H1 (cell line): ENCODE measurements at regions not wholly inside any gene's neighbourhood (a gene's known extent, or its start where the extent isn't known, plus 50 kb on each side); places are given as distances from the start of the nearest gene placed in this dataset.

Experiments used
- ASH2L ChIP-seq: fragments of 200-600, 300-600 bp; sonication (generic); IDR thresholded peaks from one replicate; pipeline ENCODE4 v1.7.1; 2017; ENCODE audit warnings: low read length
- BCL11A ChIP-seq, 2 experiments: IDR thresholded peaks; one replicate each; pipeline ENCODE4 v1.6.1; 2011; ENCODE audit warnings: low read depth in 2 of 2, low read length in 2 of 2, mild to moderate bottlenecking in 2 of 2
- CREB1 ChIP-seq: IDR thresholded peaks from 2 replicates; pipeline ENCODE4 v1.6.1; 2012; ENCODE audit warnings: inconsistent platforms
- FOSL1 ChIP-seq: IDR thresholded peaks from 2 replicates; pipeline ENCODE4 v1.6.1; 2011; ENCODE audit warnings: mild to moderate bottlenecking, low read depth, low read length, moderate library complexity; ENCODE audit not compliant: insufficient read depth
- KDM4A ChIP-seq: IDR thresholded peaks from one replicate; pipeline ENCODE4 v1.7.1; 2012; ENCODE audit warnings: low read depth, mild to moderate bottlenecking, moderate library complexity, low read length, inconsistent platforms; ENCODE audit not compliant: severe bottlenecking
- MAFK ChIP-seq: IDR thresholded peaks from 2 replicates; pipeline ENCODE4 v1.6.1; 2012; ENCODE audit warnings: low read depth, mild to moderate bottlenecking, improper control_type of control experiment, low read length
- NRF1 ChIP-seq: IDR thresholded peaks from 2 replicates; pipeline ENCODE4 v1.6.1; 2011; ENCODE audit warnings: mild to moderate bottlenecking, low read depth, low read length, improper control_type of control experiment
- POLR2AphosphoS5 ChIP-seq: IDR thresholded peaks from 2 replicates; pipeline ENCODE4 v1.6.1; 2011; ENCODE audit warnings: low read depth, low read length
- RAD21 ChIP-seq, 2 experiments: IDR thresholded peaks in 1 of 2; conservative IDR thresholded peaks in 1 of 2; 2 replicates each; pipeline ENCODE4 v1.6.1; 2011; ENCODE audit warnings: low read depth in 2 of 2, low read length in 2 of 2, improper control_type of control experiment in 1 of 2, inconsistent platforms in 1 of 2, mild to moderate bottlenecking in 1 of 2, moderate library complexity in 1 of 2
- RXRA ChIP-seq: IDR thresholded peaks from 2 replicates; pipeline ENCODE4 v1.6.1; 2011; ENCODE audit warnings: low read depth, mild to moderate bottlenecking, low read length, moderate library complexity; ENCODE audit not compliant: insufficient read depth
- SP2 ChIP-seq: IDR thresholded peaks from 2 replicates; pipeline ENCODE4 v1.6.1; 2012; ENCODE audit warnings: mild to moderate bottlenecking, low read length, inconsistent platforms
- TEAD4 ChIP-seq: IDR thresholded peaks from 2 replicates; pipeline ENCODE4 v1.6.1; 2012; ENCODE audit warnings: low read depth, low read length, inconsistent platforms, mixed read lengths

DNA sequence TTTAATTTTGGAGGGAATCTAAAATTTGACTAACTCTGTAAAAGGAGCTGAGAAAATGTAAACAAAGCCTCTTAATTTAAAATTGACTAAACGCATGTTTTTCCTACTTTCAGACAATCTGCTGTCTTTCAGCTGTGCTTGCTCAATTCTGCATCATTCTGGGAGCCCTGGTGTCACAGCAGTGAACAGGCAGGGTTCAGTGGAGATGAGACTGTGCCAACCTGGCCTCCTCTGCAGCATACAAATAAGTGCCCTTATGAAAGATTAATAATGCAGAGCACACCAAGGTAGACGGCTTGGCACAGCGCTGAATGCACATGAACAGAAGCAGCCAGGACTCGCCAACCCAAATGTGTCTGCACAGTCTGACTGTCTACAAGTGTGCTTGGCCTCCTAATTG lies 222.0 kb upstream of the CHAC2 start (continued):
- TF ChIP-seq NRF1 = no peak
- no peak for TF ChIP-seq SP2
- TF ChIP-seq ASH2L = no peak
- no peak for TF ChIP-seq RXRA
- TF ChIP-seq FOSL1 = no peak
- TF ChIP-seq CREB1 = no peak
- no peak for TF ChIP-seq RAD21 (IDR thresholded peaks at IDR 0.05 in 1 of 2, conservative IDR thresholded peaks at IDR 0.05 in 1 of 2; ENCODE audit: low read depth in 2 of 2, low read length in 2 of 2)
- no peak for TF ChIP-seq TEAD4
- TF ChIP-seq MAFK = no peak
- no peak for TF ChIP-seq POLR2AphosphoS5
- TF ChIP-seq KDM4A = no peak
- TF ChIP-seq BCL11A (IDR thresholded peaks at IDR 0.05; ENCODE audit: low read depth in 2 of 2, low read length in 2 of 2) = no peak
